OCI-LY1 (cell line): ENCODE measurements at regions not wholly inside any gene's neighbourhood (a gene's known extent, or its start where the extent isn't known, plus 50 kb on each side); places are given as distances from the start of the nearest gene placed in this dataset.

Experiments
- H2AFZ ChIP-seq: fragments of 200-600 bp; sonication (generic), shearing (Covaris generic); 2 replicates; pipeline ENCODE4 v1.6.0; 2014; ENCODE audit warnings: antibody characterized with exemption, mild to moderate bottlenecking, low read length
- H3F3A ChIP-seq: fragments of 200-600 bp; sonication (generic), shearing (Covaris generic); 2 replicates; pipeline ENCODE4 v1.6.0; 2014; ENCODE audit warnings: mild to moderate bottlenecking, antibody characterized with exemption, low read length, moderate library complexity; ENCODE audit not compliant: insufficient read depth
- H3K27ac ChIP-seq: fragments of 200-600 bp; sonication (generic); 2 replicates; pipeline ENCODE4 v1.5.1; 2014; ENCODE audit warnings: low read length, mixed run types, mild to moderate bottlenecking, low read depth; ENCODE audit not compliant: poor library complexity, severe bottlenecking
- H3K27me3 ChIP-seq: fragments of 200-600 bp; sonication (generic); 2 replicates; pipeline ENCODE4 v1.6.0; 2014; ENCODE audit warnings: antibody characterized with exemption, mild to moderate bottlenecking, low read length, moderate library complexity; ENCODE audit not compliant: insufficient read depth
- H3K36me3 ChIP-seq: fragments of 200-600 bp; sonication (generic); 2 replicates; pipeline ENCODE4 v1.6.1; 2014; ENCODE audit warnings: mild to moderate bottlenecking, antibody characterized with exemption, low read length, moderate library complexity, mixed read lengths; ENCODE audit not compliant: insufficient read depth
- H3K4me1 ChIP-seq: fragments of 200-600 bp; sonication (generic); 2 replicates; pipeline ENCODE4 v1.5.1; 2014; ENCODE audit warnings: mild to moderate bottlenecking, low read length, moderate library complexity; ENCODE audit not compliant: insufficient read depth, severe bottlenecking
- H3K4me2 ChIP-seq: fragments of 200-600 bp; sonication (generic), shearing (Covaris generic); 2 replicates; pipeline ENCODE4 v1.6.1; 2014; ENCODE audit warnings: low read length
- H3K4me3 ChIP-seq: fragments of 200-600 bp; sonication (generic); 2 replicates; pipeline ENCODE4 v1.5.1; 2014; ENCODE audit warnings: low read length, low read depth, mild to moderate bottlenecking, mixed read lengths; ENCODE audit not compliant: poor library complexity, severe bottlenecking
- H3K79me2 ChIP-seq: fragments of 200-600 bp; shearing (Covaris generic); 2 replicates; pipeline ENCODE4 v1.6.1; 2016; ENCODE audit warnings: mixed run types, low read length, mixed read lengths; ENCODE audit not compliant: insufficient read depth
- H3K9ac ChIP-seq: fragments of 200-600 bp; sonication (generic), shearing (Covaris generic); 2 replicates; pipeline ENCODE4 v1.6.1; 2014; ENCODE audit warnings: mild to moderate bottlenecking, low read length, mixed read lengths
- H3K9me2 ChIP-seq: fragments of 200-600 bp; sonication (generic), shearing (Covaris generic); 2 replicates; pipeline ENCODE4 v1.6.1; 2014; ENCODE audit warnings: low read depth, mild to moderate bottlenecking, low read length, mixed read lengths
- H3K9me3 ChIP-seq: fragments of 200-600 bp; shearing (Covaris generic); 2 replicates; pipeline ENCODE4 v1.6.1; 2014; ENCODE audit warnings: low read length, mixed read lengths
- H4K20me1 ChIP-seq: fragments of 200-600 bp; sonication (generic), shearing (Covaris generic); 2 replicates; pipeline ENCODE4 v1.6.0; 2016; ENCODE audit warnings: mild to moderate bottlenecking, low read length; ENCODE audit not compliant: insufficient read depth
- CTCF ChIP-seq: fragments of 200-600 bp; sonication (generic), shearing (Covaris generic); IDR thresholded peaks from 2 replicates; pipeline ENCODE4 v1.5.1; 2017; ENCODE audit warnings: mild to moderate bottlenecking, antibody characterized with exemption, low read length, moderate library complexity, mixed read lengths
- EZH2 ChIP-seq: fragments of 200-600 bp; sonication (generic), shearing (Covaris generic); IDR thresholded peaks from 2 replicates; pipeline ENCODE4 v1.8.0; 2017; ENCODE audit warnings: borderline replicate concordance, mixed run types, mild to moderate bottlenecking, antibody characterized with exemption, low read length, moderate library complexity, mixed read lengths

GRCh38 chr13:100789968-100790367, 115.4 kb upstream of the TMTC4 start:
- no peaks in the 10 kb centered on the region for H4K20me1 ChIP-seq
- H3K4me1 ChIP-seq: no peaks in the 10 kb centered on the region
- no peaks in the 10 kb centered on the region for H3K9me2 ChIP-seq
- H3K9ac ChIP-seq: no peak overlapping the region
- H3K4me3 ChIP-seq: no peak overlapping the region
- H3F3A ChIP-seq: no peaks in the 10 kb centered on the region
- no peaks in the 10 kb centered on the region for H3K27me3 ChIP-seq
- no peak overlapping the region for H3K27ac ChIP-seq
- no peak overlapping the region for H3K4me2 ChIP-seq
- H2AFZ ChIP-seq: no peak overlapping the region
- H3K9me3 ChIP-seq: 0 out of 2 replicates have a peak, but pooled peaks cover under 1% of the 10 kb centered on the region
- H3K36me3 ChIP-seq: no peaks in the 10 kb centered on the region
- TF ChIP-seq CTCF: no peak
- no peak for TF ChIP-seq EZH2
- H3K79me2 ChIP-seq: no peaks in the 10 kb centered on the region

- Histone ChIP-seq H3K4me3 (no peak overlapping the region), H3F3A (no peaks in the 10 kb centered on the region), H4K20me1 (no peaks in the 10 kb centered on the region), H3K9me2 (no peaks in the 10 kb centered on the region), H3K4me1 (no peaks in the 10 kb centered on the region), H3K27ac (no peak overlapping the region), H2AFZ (no peak overlapping the region), H3K27me3 (no peaks in the 10 kb centered on the region), H3K4me2 (no peak overlapping the region), H3K9ac (no peak overlapping the region), H3K79me2 (no peaks in the 10 kb centered on the region), H3K9me3 (no peaks in the 10 kb centered on the region), H3K36me3 (no peaks in the 10 kb centered on the region)
- TF ChIP-seq CTCF (no peak), EZH2 (no peak)
These were observed 114.9 kb upstream of the TMTC4 start for GRCh38 chr13:100789481-100789880.

- Histone ChIP-seq H3K27me3 (no peaks in the 10 kb centered on the region), H3K36me3 (no peaks in the 10 kb centered on the region), H3F3A (no peaks in the 10 kb centered on the region), H4K20me1 (no peaks in the 10 kb centered on the region), H3K27ac (no peak overlapping the region), H3K9me2 (no peaks in the 10 kb centered on the region), H3K9ac (no peak overlapping the region), H3K79me2 (no peaks in the 10 kb centered on the region), H3K4me1 (no peaks in the 10 kb centered on the region), H2AFZ (no peak overlapping the region), H3K4me3 (no peak overlapping the region), H3K9me3 (no peaks in the 10 kb centered on the region), H3K4me2 (no peak overlapping the region)
- TF ChIP-seq EZH2: no peak
- TF ChIP-seq CTCF: no peak
These were observed 114.4 kb upstream of the TMTC4 start for GRCh38 chr13:100789025-100789424.
